G401.6 (cell line): ENCODE measurements at regions not wholly inside any gene's neighbourhood (a gene's known extent, or its start where the extent isn't known, plus 50 kb on each side); places are given as distances from the start of the nearest gene placed in this dataset.

Experiments
- FAIRE-seq: peaks from 2 replicates; lab custom pipeline; 2012; peaks lifted over from hg19 to GRCh38; lab: Jason Lieb, UNC

- no peak for FAIRE-seq
These were observed 263.5 kb downstream of the ZEB1 start for GRCh38 chr10:31582365-31583052.

GRCh38 chr10:31581741-31582323 is 262.8 kb downstream of the ZEB1 start:
- FAIRE-seq: no peak

GRCh38 chr10:31580646-31581045 is 261.6 kb downstream of the ZEB1 start:
- FAIRE-seq: no peak
